IMR-90 (cell line): ENCODE measurements at regions not wholly inside any gene's neighbourhood (a gene's known extent, or its start where the extent isn't known, plus 50 kb on each side); places are given as distances from the start of the nearest gene placed in this dataset.

ENCODE experiments used
- ATAC-seq: fragments of 200-7000 bp; cut with Tn5 transposase; 2 replicates; pipeline ENCODE4 v1.9.1; 2020; ENCODE audit warnings: low read depth, mild to moderate bottlenecking, moderate library complexity
- BruUV-seq: library from RNA; stranded (reverse); fragments of 400-500 nt; replicated peaks from 2 replicates; lab custom pipeline; 2021; lab: Mats Ljungman, UMichigan
- CTCF ChIA-PET: fragments of 300-600 bp; formaldehyde crosslinking; extraction: SDS; loops from one replicate; lab custom pipeline; 2021; ENCODE audit warnings: antibody characterized with exemption; lab: Yijun Ruan, JAX
- POLR2A ChIA-PET: fragments of 300-600 bp; sonication (Branson Sonifier 250); formaldehyde crosslinking; loops from one replicate; lab custom pipeline; 2022; ENCODE audit warnings: antibody characterized with exemption; ENCODE audit not compliant: unreplicated experiment; lab: Charles Lee
- DNase-seq: peaks from one replicate; pipeline ENCODE4 v3.0.0; 2013
- H2AFZ ChIP-seq: replicated peaks from 2 replicates; pipeline ENCODE3; 2013; ENCODE audit warnings: low read length, mild to moderate bottlenecking; ENCODE audit not compliant: poor library complexity
- H2AK5ac ChIP-seq: 2 replicates; pipeline ENCODE4 v1.6.1; 2013; ENCODE audit warnings: low read depth, low read length, inconsistent platforms
- H2AK9ac ChIP-seq: replicated peaks from 2 replicates; pipeline ENCODE3; 2013; ENCODE audit warnings: mild to moderate bottlenecking, low read depth, low read length, moderate library complexity; ENCODE audit not compliant: poor library complexity
- H2BK120ac ChIP-seq: 2 replicates; pipeline ENCODE4 v1.6.1; 2013; ENCODE audit warnings: low read depth, low read length, inconsistent platforms
- H2BK15ac ChIP-seq: 3 replicates; pipeline ENCODE4 v1.6.1; 2013; ENCODE audit warnings: low read depth, low read length, inconsistent platforms
- H2BK20ac ChIP-seq: 2 replicates; pipeline ENCODE4 v1.6.1; 2013; ENCODE audit warnings: low read depth, mild to moderate bottlenecking, inconsistent platforms, low read length, moderate library complexity
- H2BK5ac ChIP-seq: 2 replicates; pipeline ENCODE4 v1.6.1; 2013; ENCODE audit warnings: mild to moderate bottlenecking, low read depth, low read length, inconsistent platforms; ENCODE audit not compliant: poor library complexity, severe bottlenecking
- H3K14ac ChIP-seq: replicated peaks from 2 replicates; pipeline ENCODE4 v1.6.1; 2013; ENCODE audit warnings: low read depth, low read length, inconsistent platforms
- H3K18ac ChIP-seq: 2 replicates; pipeline ENCODE4 v1.6.1; 2013; ENCODE audit warnings: low read depth, low read length, control low read depth
- H3K23ac ChIP-seq: 2 replicates; pipeline ENCODE4 v1.6.1; 2013; ENCODE audit warnings: low read depth, low read length, inconsistent platforms
- H3K27ac ChIP-seq: 2 replicates; pipeline ENCODE4 v1.5.1; 2013; ENCODE audit warnings: mild to moderate bottlenecking, control low read depth, low read length; ENCODE audit not compliant: insufficient read depth
- H3K27me3 ChIP-seq: 2 replicates; pipeline ENCODE4 v1.6.1; 2013; ENCODE audit warnings: low read length; ENCODE audit not compliant: control insufficient read depth, insufficient read depth
- H3K36me3 ChIP-seq: 2 replicates; pipeline ENCODE4 v1.6.1; 2013; ENCODE audit warnings: low read length, mixed read lengths; ENCODE audit not compliant: control insufficient read depth, insufficient read depth
- H3K4ac ChIP-seq: 2 replicates; pipeline ENCODE4 v1.6.1; 2013; ENCODE audit warnings: low read depth, low read length, inconsistent platforms
- H3K4me1 ChIP-seq: 2 replicates; pipeline ENCODE4 v1.6.1; 2013; ENCODE audit warnings: low read length, mixed read lengths; ENCODE audit not compliant: control insufficient read depth, insufficient read depth
- H3K4me2 ChIP-seq: 2 replicates; pipeline ENCODE4 v1.6.1; 2013; ENCODE audit warnings: low read depth, mild to moderate bottlenecking, control low read depth, low read length, moderate library complexity
- H3K4me3 ChIP-seq: 2 replicates; pipeline ENCODE4 v1.5.1; 2013; ENCODE audit warnings: low read depth, mild to moderate bottlenecking, control low read depth, low read length, moderate library complexity; ENCODE audit not compliant: insufficient read depth
- H3K56ac ChIP-seq: 2 replicates; pipeline ENCODE4 v1.6.1; 2013; ENCODE audit warnings: low read length, inconsistent platforms; ENCODE audit not compliant: insufficient read depth; ENCODE audit errors: extremely low read depth
- H3K79me1 ChIP-seq, 2 experiments: 2 replicates each; pipeline ENCODE4 v1.6.1; 2013; ENCODE audit warnings: low read length in 2 of 2, inconsistent platforms in 1 of 2, low read depth in 1 of 2
- H3K9ac ChIP-seq: 2 replicates; pipeline ENCODE4 v1.6.1; 2013; ENCODE audit warnings: low read depth, low read length, control low read depth
- H3K9me1 ChIP-seq: 2 replicates; pipeline ENCODE4 v1.6.1; 2013; ENCODE audit warnings: low read length, inconsistent platforms; ENCODE audit not compliant: insufficient read depth
- H3K9me3 ChIP-seq: 2 replicates; pipeline ENCODE4 v1.6.1; 2013; ENCODE audit warnings: low read length; ENCODE audit not compliant: control insufficient read depth, insufficient read depth
- H4K20me1 ChIP-seq: 2 replicates; pipeline ENCODE4 v1.6.1; 2013; ENCODE audit warnings: low read length, inconsistent platforms; ENCODE audit not compliant: insufficient read depth
- H4K5ac ChIP-seq: 2 replicates; pipeline ENCODE4 v1.6.1; 2013; ENCODE audit warnings: mild to moderate bottlenecking, low read depth, low read length, control low read depth
- H4K8ac ChIP-seq, 2 experiments: 2 replicates each; pipeline ENCODE4 v1.6.1; 2013; ENCODE audit warnings: low read depth in 2 of 2, low read length in 2 of 2, control low read depth in 1 of 2, inconsistent platforms in 1 of 2
- H4K91ac ChIP-seq: 2 replicates; pipeline ENCODE4 v1.6.1; 2013; ENCODE audit warnings: low read depth, low read length, inconsistent platforms; ENCODE audit not compliant: insufficient read depth
- BHLHE40 ChIP-seq: fragments of 150-350 bp; IDR thresholded peaks from 2 replicates; pipeline ENCODE4 v1.6.1; 2016; ENCODE audit warnings: mild to moderate bottlenecking, low read depth, low read length
- CEBPB ChIP-seq: IDR thresholded peaks from 2 replicates; pipeline ENCODE4 v1.6.1; 2012; ENCODE audit warnings: low read depth, low read length, improper control_type of control experiment
- CHD1 ChIP-seq: IDR thresholded peaks from 2 replicates; pipeline ENCODE4 v1.6.1; 2012; ENCODE audit warnings: low read depth, low read length, improper control_type of control experiment
- CTCF ChIP-seq: conservative IDR thresholded peaks from 2 replicates; pipeline ENCODE4 v1.5.1; 2012; ENCODE audit warnings: mild to moderate bottlenecking, low read depth, low read length, improper control_type of control experiment
- ELK1 ChIP-seq: fragments of 150-350 bp; IDR thresholded peaks from 2 replicates; pipeline ENCODE4 v1.6.1; 2016; ENCODE audit warnings: low read depth, mild to moderate bottlenecking, low read length, moderate library complexity, borderline replicate concordance
- FOS ChIP-seq: fragments of 150-350 bp; IDR thresholded peaks from 2 replicates; pipeline ENCODE4 v1.6.1; 2016; ENCODE audit warnings: low read depth, low read length
- MAFK ChIP-seq: IDR thresholded peaks from 2 replicates; pipeline ENCODE4 v1.6.1; 2012; ENCODE audit warnings: low read depth, low read length, improper control_type of control experiment
- MAZ ChIP-seq: IDR thresholded peaks from 2 replicates; pipeline ENCODE4 v1.6.1; 2012; ENCODE audit warnings: low read depth, mild to moderate bottlenecking, low read length, improper control_type of control experiment, moderate library complexity, borderline replicate concordance
- MXI1 ChIP-seq: IDR thresholded peaks from 2 replicates; pipeline ENCODE4 v1.6.1; 2012; ENCODE audit warnings: low read depth, mild to moderate bottlenecking, low read length, moderate library complexity, borderline replicate concordance
- NFE2L2 ChIP-seq: fragments of 150-350 bp; IDR thresholded peaks from 2 replicates; pipeline ENCODE4 v1.6.1; 2016; ENCODE audit warnings: low read depth, mild to moderate bottlenecking, low read length
- POLR2A ChIP-seq: IDR thresholded peaks from 2 replicates; pipeline ENCODE4 v1.6.1; 2012; ENCODE audit warnings: mild to moderate bottlenecking, low read depth, low read length
- RAD21 ChIP-seq: IDR thresholded peaks from 2 replicates; pipeline ENCODE4 v1.6.1; 2012; ENCODE audit warnings: low read length, improper control_type of control experiment
- RCOR1 ChIP-seq: IDR thresholded peaks from 2 replicates; pipeline ENCODE4 v1.6.1; 2012; ENCODE audit warnings: mild to moderate bottlenecking, low read length, improper control_type of control experiment; ENCODE audit not compliant: insufficient replicate concordance
- RFX5 ChIP-seq: IDR thresholded peaks from 2 replicates; pipeline ENCODE4 v1.8.0; 2012; ENCODE audit warnings: low read depth, mild to moderate bottlenecking, low read length, moderate library complexity
- SMC3 ChIP-seq: fragments of 150-350 bp; IDR thresholded peaks from 2 replicates; pipeline ENCODE4 v1.6.1; 2016; ENCODE audit warnings: low read depth, mild to moderate bottlenecking, antibody characterized with exemption, low read length, moderate library complexity
- USF2 ChIP-seq: fragments of 150-350 bp; IDR thresholded peaks from 2 replicates; pipeline ENCODE4 v1.6.1; 2017; ENCODE audit warnings: mild to moderate bottlenecking, antibody characterized with exemption, low read length, low read depth
- WGBS, 2 experiments: methylation state at CpG; one replicate each; pipeline versions ENCODE4 v1.1.5 to v1.1.7; 2013; ENCODE audit warnings: missing lambda C conversion rate in 2 of 2; ENCODE audit not compliant: insufficient read length in 1 of 2; ENCODE audit errors: extremely low coverage in 2 of 2; 5-methylcytosine and 5-hydroxymethylcytosine counted together
- dilution Hi-C: fragments of 300-500 bp; cut with HindIII; formaldehyde crosslinking; loops from one replicate; pipeline ENCODE4 v1.14.3; 2018; ENCODE audit warnings: low sequenced_read_pairs; ENCODE audit not compliant: unreplicated experiment
- in situ Hi-C: fragments of 300-500 bp; cut with MboI; formaldehyde crosslinking; loops from 3 replicates; pipeline ENCODE4 v1.14.3; 2019; ENCODE audit warnings: low sequenced_read_pairs, inconsistent platforms, mixed read lengths
- intact Hi-C: fragments of 100-400 bp; cut with micrococcal nuclease; formaldehyde crosslinking; loops from 2 replicates; pipeline ENCODE4 v1.10.0; 2022

GRCh38 chr5:161190086-161190485 lies 338.1 kb upstream of the ATP10B start:
- H4K91ac ChIP-seq: no peak overlapping the region
- CTCF ChIA-PET: no interaction called here
- H2BK20ac ChIP-seq: no peak overlapping the region
- no peaks in the 10 kb centered on the region for H3K27me3 ChIP-seq
- H3K9me1 ChIP-seq: no peaks in the 10 kb centered on the region
- H2AK5ac ChIP-seq: no peak overlapping the region
- no peak overlapping the region for H3K23ac ChIP-seq
- no peaks in the 10 kb centered on the region for H4K20me1 ChIP-seq
- H3K4me3 ChIP-seq: no peak overlapping the region
- BruUV-seq: no TSS peak
- H2BK15ac ChIP-seq: no peak overlapping the region
- H3K9ac ChIP-seq: no peak overlapping the region
- no CpG with 5 or more reads among the region's 3 CpGs for WGBS, 2 experiments
- H2AK9ac ChIP-seq: no peak overlapping the region
- no peak overlapping the region for H3K56ac ChIP-seq
- H3K18ac ChIP-seq: no peak overlapping the region
- H4K8ac ChIP-seq: no peak overlapping the region
- DNase-seq: no peak
- no peak overlapping the region for H3K27ac ChIP-seq
- no peak overlapping the region for H3K4ac ChIP-seq
- POLR2A ChIA-PET: no interaction called here
- no peak overlapping the region for H3K4me2 ChIP-seq
- no peaks in the 10 kb centered on the region for H3K36me3 ChIP-seq
- no peaks in the 10 kb centered on the region for H3K79me1 ChIP-seq
- in situ Hi-C loops: no loop called here
- no peak overlapping the region for H2AFZ ChIP-seq
- H3K9me3 ChIP-seq: peaks cover 11% of the 10 kb centered on the region
- ATAC-seq: no peak
- no peaks in the 10 kb centered on the region for H3K4me1 ChIP-seq
- TF ChIP-seq BHLHE40 (no peak), FOS (no peak), RCOR1 (no peak), CHD1 (no peak), ELK1 (no peak), RAD21 (no peak), SMC3 (no peak), CTCF (no peak), MXI1 (no peak), NFE2L2 (no peak), POLR2A (no peak), CEBPB (no peak), USF2 (no peak), RFX5 (no peak), MAFK (no peak), MAZ (no peak)
- no peak overlapping the region for H4K5ac ChIP-seq
- H2BK120ac ChIP-seq: no peak overlapping the region
- dilution Hi-C loops: no loop called here
- intact Hi-C loops: no loop called here
- H2BK5ac ChIP-seq: no peak overlapping the region
- no peak overlapping the region for H3K14ac ChIP-seq
